Neural crest cell (in vitro differentiated cells): ENCODE measurements at regions not wholly inside any gene's neighbourhood (a gene's known extent, or its start where the extent isn't known, plus 50 kb on each side); places are given as distances from the start of the nearest gene placed in this dataset.

ENCODE experiments used
- DNase-seq: peaks from one replicate; pipeline ENCODE4 v3.0.0; 2021; ENCODE audit warnings: low read depth, mixed read lengths, low spot score
- H3K27ac Mint-ChIP-seq: one replicate; pipeline ENCODE4 v1.8.0; 2021; ENCODE audit warnings: mild to moderate bottlenecking, mixed read lengths; ENCODE audit not compliant: unreplicated experiment
- H3K27me3 Mint-ChIP-seq: 2 replicates; pipeline ENCODE4 v1.8.0; 2021; ENCODE audit warnings: low read depth, mild to moderate bottlenecking, mixed read lengths
- H3K36me3 Mint-ChIP-seq: 2 replicates; pipeline ENCODE4 v1.8.0; 2021; ENCODE audit warnings: low read depth, mild to moderate bottlenecking, mixed read lengths
- H3K4me1 Mint-ChIP-seq: 2 replicates; pipeline ENCODE4 v1.8.0; 2021; ENCODE audit warnings: mixed read lengths
- H3K4me3 Mint-ChIP-seq: one replicate; pipeline ENCODE4 v1.8.0; 2021; ENCODE audit warnings: mild to moderate bottlenecking, mixed read lengths
- H3K9me3 Mint-ChIP-seq: 2 replicates; pipeline ENCODE4 v1.8.0; 2021; ENCODE audit warnings: mixed read lengths
- CTCF ChIP-seq: fragments of 200-600 bp; sonication (generic); conservative IDR thresholded peaks from 2 replicates; pipeline ENCODE4 v1.5.0; 2021; ENCODE audit warnings: antibody characterized with exemption, mild to moderate bottlenecking

- peaks cover 18% of the 10 kb centered on the region for H3K27me3 Mint-ChIP-seq
- TF ChIP-seq CTCF = no peak
These were observed 201.9 kb downstream of the AACS start for GRCh38 chr12:125267114-125267513.

GRCh38 chr12:125269276-125269675, 204.0 kb downstream of the AACS start:
- no peaks in the 10 kb centered on the region for H3K36me3 Mint-ChIP-seq
- H3K4me3 Mint-ChIP-seq = no peak overlapping the region
- H3K27ac Mint-ChIP-seq = no peak overlapping the region

More at GRCh38 chr12:125267114-125267513, 201.9 kb downstream of the AACS start:
- no peak for DNase-seq
- no peak overlapping the region for H3K27ac Mint-ChIP-seq
- H3K9me3 Mint-ChIP-seq = no peaks in the 10 kb centered on the region
- peaks cover 22% of the 10 kb centered on the region for H3K4me1 Mint-ChIP-seq
- no peak overlapping the region for H3K4me3 Mint-ChIP-seq
- peaks cover 2% of the 10 kb centered on the region for H3K36me3 Mint-ChIP-seq

GRCh38 chr12:125271892-125272291, 206.7 kb downstream of the AACS start:
- TF ChIP-seq CTCF = no peak
- peaks cover 13% of the 10 kb centered on the region for H3K27me3 Mint-ChIP-seq
- DNase-seq = no peak
- no peaks in the 10 kb centered on the region for H3K9me3 Mint-ChIP-seq
- H3K36me3 Mint-ChIP-seq = no peaks in the 10 kb centered on the region
- H3K4me3 Mint-ChIP-seq = no peak overlapping the region
- no peak overlapping the region for H3K27ac Mint-ChIP-seq
- H3K4me1 Mint-ChIP-seq = peaks cover 18% of the 10 kb centered on the region

More at GRCh38 chr12:125269276-125269675, 204.0 kb downstream of the AACS start:
- no peak for TF ChIP-seq CTCF
- H3K9me3 Mint-ChIP-seq = no peaks in the 10 kb centered on the region
- no peak for DNase-seq
- peaks cover 14% of the 10 kb centered on the region for H3K27me3 Mint-ChIP-seq
- peaks cover 10% of the 10 kb centered on the region for H3K4me1 Mint-ChIP-seq

- Mint-ChIP-seq H3K36me3 (no peaks in the 10 kb centered on the region), H3K27ac (peak overlapping the region; percentile 89), H3K9me3 (no peaks in the 10 kb centered on the region), H3K4me3 (no peak overlapping the region), H3K27me3 (peaks cover 8% of the 10 kb centered on the region), H3K4me1 (peaks cover 20% of the 10 kb centered on the region)
- DNase-seq = no peak
- TF ChIP-seq CTCF = no peak
These were observed 207.2 kb downstream of the AACS start for GRCh38 chr12:125272383-125272933.

GRCh38 chr12:125276567-125276966, 211.3 kb downstream of the AACS start:
- Mint-ChIP-seq H3K4me3 (no peak overlapping the region), H3K4me1 (peaks cover 27% of the 10 kb centered on the region), H3K27me3 (peaks cover 5% of the 10 kb centered on the region), H3K27ac (no peak overlapping the region), H3K9me3 (no peaks in the 10 kb centered on the region), H3K36me3 (no peaks in the 10 kb centered on the region)
- no peak for TF ChIP-seq CTCF
- no peak for DNase-seq
